ENCODE measurements at regions not wholly inside any gene's neighbourhood (a gene's known extent, or its start where the extent isn't known, plus 50 kb on each side); places are given as distances from the start of the nearest gene placed in this dataset.

DNA sequence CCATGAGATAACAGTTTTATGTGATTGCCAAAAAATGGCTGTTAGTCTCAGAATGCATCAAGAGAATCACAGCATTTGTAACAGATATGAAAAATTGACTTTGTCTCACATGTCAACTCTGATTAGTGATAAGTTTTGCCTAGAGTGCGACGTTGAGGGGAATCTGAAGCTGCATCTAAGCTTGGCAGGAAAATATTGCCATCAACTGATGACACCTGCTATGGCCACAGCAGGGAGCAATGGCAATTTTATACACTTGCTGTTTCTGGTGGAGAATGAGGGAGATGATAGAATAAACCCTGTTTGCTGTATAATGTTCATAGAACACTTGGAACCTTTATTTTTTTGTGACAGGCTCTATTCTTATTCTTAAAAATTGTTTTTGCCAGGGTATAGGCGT lies 205.4 kb upstream of the GNPDA2 start:
- Histone ChIP-seq H3K4me3 (replicated peaks in 1 of 3; ENCODE audit: insufficient read depth in 1 of 3, low read depth in 1 of 3, low read length in 3 of 3) (no peak overlapping the region), H3K79me2 (ENCODE audit: control insufficient read depth, insufficient read depth, low read length) (no peaks in the 10 kb centered on the region), H3K27me3 (ENCODE audit: control insufficient read depth in 2 of 2, insufficient read depth in 2 of 2, low read length in 2 of 2) (no peaks in the 10 kb centered on the region), H3K27ac (ENCODE audit: insufficient read depth, low read depth, low read length) (no peak overlapping the region), H3K4me1 (ENCODE audit: control insufficient read depth, extremely low read depth, insufficient read depth, low read length) (no peaks in the 10 kb centered on the region), H3K4me2 (ENCODE audit: insufficient read depth, low read length) (no peak overlapping the region), H3K9me1 (replicated peaks; ENCODE audit: control insufficient read depth, extremely low read depth, insufficient read depth, low read length) (no peaks in the 10 kb centered on the region), H3K9ac (replicated peaks; ENCODE audit: extremely low read depth, insufficient read depth, low read length) (no peak overlapping the region), H3K9me3 (replicated peaks; ENCODE audit: control insufficient read depth, insufficient read depth, low read length) (no peaks in the 10 kb centered on the region), H4K20me1 (replicated peaks; ENCODE audit: control insufficient read depth, extremely low read depth, insufficient read depth, low read length) (no peaks in the 10 kb centered on the region), H3K36me3 (ENCODE audit: control insufficient read depth in 2 of 2, extremely low read depth in 1 of 2, insufficient read depth in 2 of 2, low read length in 2 of 2) (no peaks in the 10 kb centered on the region), H2AFZ (ENCODE audit: low read depth, low read length) (no peak overlapping the region)
- DNase-seq (ENCODE audit: low read depth, low spot score) (no peak), FAIRE-seq (no peak)
- CTCF ChIA-PET, result no interaction called here
- dilution Hi-C loops (cut with MboI; ENCODE audit: extremely low pct_ligation_motif_present, low sequenced_read_pairs) (no loop called here), intact Hi-C loops (cut with micrococcal nuclease) (no loop called here)
- no TSS peak for BruUV-seq (replicated peaks)
- POLR2A ChIA-PET, result no interaction called here
- TF ChIP-seq POLR2A (IDR thresholded peaks at IDR 0.05; ENCODE audit: low read depth, low read length), result no peak
- no peak for TF ChIP-seq JUN (IDR thresholded peaks at IDR 0.05; ENCODE audit: borderline replicate concordance, insufficient read depth, insufficient read length, low read depth)
- TF ChIP-seq POLR2AphosphoS5 (IDR thresholded peaks at IDR 0.05; ENCODE audit: insufficient read depth, low read depth, low read length), result no peak
- TF ChIP-seq EZH2 (IDR thresholded peaks at IDR 0.05; ENCODE audit: borderline replicate concordance, low read depth, low read length, severe bottlenecking), result no peak
- no peak for TF ChIP-seq MYC (IDR thresholded peaks at IDR 0.05; ENCODE audit: low read depth, low read length)
- no peak for TF ChIP-seq GATA2 (IDR thresholded peaks at IDR 0.05; ENCODE audit: insufficient read depth, insufficient read length, low read depth, low read length)
- TF ChIP-seq FOS (IDR thresholded peaks at IDR 0.05; ENCODE audit: borderline replicate concordance, insufficient read depth, low read length), result no peak
- TF ChIP-seq, protein P1, sequence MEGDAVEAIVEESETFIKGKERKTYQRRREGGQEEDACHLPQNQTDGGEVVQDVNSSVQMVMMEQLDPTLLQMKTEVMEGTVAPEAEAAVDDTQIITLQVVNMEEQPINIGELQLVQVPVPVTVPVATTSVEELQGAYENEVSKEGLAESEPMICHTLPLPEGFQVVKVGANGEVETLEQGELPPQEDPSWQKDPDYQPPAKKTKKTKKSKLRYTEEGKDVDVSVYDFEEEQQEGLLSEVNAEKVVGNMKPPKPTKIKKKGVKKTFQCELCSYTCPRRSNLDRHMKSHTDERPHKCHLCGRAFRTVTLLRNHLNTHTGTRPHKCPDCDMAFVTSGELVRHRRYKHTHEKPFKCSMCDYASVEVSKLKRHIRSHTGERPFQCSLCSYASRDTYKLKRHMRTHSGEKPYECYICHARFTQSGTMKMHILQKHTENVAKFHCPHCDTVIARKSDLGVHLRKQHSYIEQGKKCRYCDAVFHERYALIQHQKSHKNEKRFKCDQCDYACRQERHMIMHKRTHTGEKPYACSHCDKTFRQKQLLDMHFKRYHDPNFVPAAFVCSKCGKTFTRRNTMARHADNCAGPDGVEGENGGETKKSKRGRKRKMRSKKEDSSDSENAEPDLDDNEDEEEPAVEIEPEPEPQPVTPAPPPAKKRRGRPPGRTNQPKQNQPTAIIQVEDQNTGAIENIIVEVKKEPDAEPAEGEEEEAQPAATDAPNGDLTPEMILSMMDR (IDR thresholded peaks at IDR 0.05; ENCODE audit: extremely low read depth in 1 of 2, insufficient read depth in 1 of 2, low read depth in 1 of 2, low read length in 2 of 2), result no peak

Measured in endothelial cell of umbilical vein (primary cell).